ENCODE measurements at regions not wholly inside any gene's neighbourhood (a gene's known extent, or its start where the extent isn't known, plus 50 kb on each side); places are given as distances from the start of the nearest gene placed in this dataset.

- TF ChIP-seq SUZ12 (IDR thresholded peaks at IDR 0.05) (no peak), ARNT (IDR thresholded peaks at IDR 0.05) (no peak)
These were observed 307.1 kb downstream of the SEMA3D start for GRCh38 chr7:84879570-84880325.

Data from HEK293T (cell line).